ENCODE measurements at regions not wholly inside any gene's neighbourhood (a gene's known extent, or its start where the extent isn't known, plus 50 kb on each side); places are given as distances from the start of the nearest gene placed in this dataset.

DNA sequence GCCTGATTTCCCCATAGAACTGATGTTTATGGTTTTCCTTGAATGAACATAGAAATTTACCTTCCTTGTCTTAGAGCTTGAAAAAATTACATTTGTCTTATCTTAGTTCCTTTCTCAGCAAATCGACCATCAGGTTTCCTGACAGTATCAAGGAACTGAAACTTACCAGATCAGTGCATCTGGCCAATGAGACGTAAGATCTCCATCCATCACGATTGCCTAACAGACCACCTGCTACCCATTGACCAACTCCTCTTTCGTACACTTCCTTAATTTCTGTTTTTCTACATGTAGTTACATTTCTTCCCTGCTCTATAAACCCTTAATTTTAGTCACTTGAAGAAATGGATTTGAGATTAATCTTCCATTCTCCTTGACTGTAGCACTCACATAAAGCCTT lies 57.4 kb upstream of the TMPRSS15 start:
- in situ Hi-C loops (cut with HindIII; ENCODE audit: low pct_ligation_motif_present, low sequenced_read_pairs): no loop called here
- no peaks in the 10 kb centered on the region for H3K27me3 ChIP-seq (replicated peaks)
- DNase-seq: no peak
- H3K36me3 ChIP-seq (replicated peaks): no peaks in the 10 kb centered on the region
- H3K4me3 ChIP-seq (ENCODE audit: low read depth, low read length): no peak overlapping the region
- TF ChIP-seq, protein P1, sequence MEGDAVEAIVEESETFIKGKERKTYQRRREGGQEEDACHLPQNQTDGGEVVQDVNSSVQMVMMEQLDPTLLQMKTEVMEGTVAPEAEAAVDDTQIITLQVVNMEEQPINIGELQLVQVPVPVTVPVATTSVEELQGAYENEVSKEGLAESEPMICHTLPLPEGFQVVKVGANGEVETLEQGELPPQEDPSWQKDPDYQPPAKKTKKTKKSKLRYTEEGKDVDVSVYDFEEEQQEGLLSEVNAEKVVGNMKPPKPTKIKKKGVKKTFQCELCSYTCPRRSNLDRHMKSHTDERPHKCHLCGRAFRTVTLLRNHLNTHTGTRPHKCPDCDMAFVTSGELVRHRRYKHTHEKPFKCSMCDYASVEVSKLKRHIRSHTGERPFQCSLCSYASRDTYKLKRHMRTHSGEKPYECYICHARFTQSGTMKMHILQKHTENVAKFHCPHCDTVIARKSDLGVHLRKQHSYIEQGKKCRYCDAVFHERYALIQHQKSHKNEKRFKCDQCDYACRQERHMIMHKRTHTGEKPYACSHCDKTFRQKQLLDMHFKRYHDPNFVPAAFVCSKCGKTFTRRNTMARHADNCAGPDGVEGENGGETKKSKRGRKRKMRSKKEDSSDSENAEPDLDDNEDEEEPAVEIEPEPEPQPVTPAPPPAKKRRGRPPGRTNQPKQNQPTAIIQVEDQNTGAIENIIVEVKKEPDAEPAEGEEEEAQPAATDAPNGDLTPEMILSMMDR (IDR thresholded peaks at IDR 0.05; ENCODE audit: low read depth, low read length, missing control alignments): no peak
- no peak overlapping the region for H3K27ac ChIP-seq

GRCh38 chr21:18461743-18462142 lies 58.2 kb upstream of the TMPRSS15 start:
- TF ChIP-seq, protein P1 (IDR thresholded peaks at IDR 0.05; ENCODE audit: low read depth, low read length, missing control alignments): no peak
- Histone ChIP-seq H3K36me3 (replicated peaks) (no peaks in the 10 kb centered on the region), H3K27ac (no peak overlapping the region), H3K27me3 (replicated peaks) (no peaks in the 10 kb centered on the region), H3K4me3 (ENCODE audit: low read depth, low read length) (no peak overlapping the region)
- no peak for DNase-seq
- in situ Hi-C loops (cut with HindIII; ENCODE audit: low pct_ligation_motif_present, low sequenced_read_pairs): no loop called here

- Histone ChIP-seq H3K27me3 (replicated peaks) (no peaks in the 10 kb centered on the region), H3K4me3 (ENCODE audit: low read depth, low read length) (no peak overlapping the region), H3K36me3 (replicated peaks) (no peaks in the 10 kb centered on the region), H3K27ac (no peak overlapping the region)
- in situ Hi-C loops (cut with HindIII; ENCODE audit: low pct_ligation_motif_present, low sequenced_read_pairs): no loop called here
- TF ChIP-seq, protein P1 (IDR thresholded peaks at IDR 0.05; ENCODE audit: low read depth, low read length, missing control alignments): no peak
- DNase-seq: no peak
Observed at GRCh38 chr21:18467715-18468114, 64.1 kb upstream of the TMPRSS15 start.

DNA sequence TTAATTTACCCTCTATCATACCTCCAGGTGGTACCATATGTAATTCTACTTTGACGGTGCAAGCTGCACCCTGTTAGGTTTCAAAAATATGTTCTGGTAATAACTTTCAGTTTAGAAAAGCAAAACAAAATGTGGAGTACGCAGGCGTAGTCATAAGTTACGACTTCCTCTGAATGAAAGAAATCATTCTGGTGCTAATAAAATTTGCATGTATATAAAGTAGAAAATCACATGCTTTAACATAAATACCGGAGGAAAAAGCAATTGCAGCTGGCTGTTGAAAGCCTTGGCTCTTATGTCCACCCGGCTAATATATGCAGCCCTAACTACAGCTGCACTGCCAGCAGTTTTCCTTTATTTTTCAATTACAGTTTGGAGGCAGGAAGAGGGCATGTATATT lies 65.2 kb upstream of the TMPRSS15 start:
- TF ChIP-seq, protein P1 (IDR thresholded peaks at IDR 0.05; ENCODE audit: low read depth, low read length, missing control alignments): no peak
- in situ Hi-C loops (cut with HindIII; ENCODE audit: low pct_ligation_motif_present, low sequenced_read_pairs): no loop called here
- H3K4me3 ChIP-seq (ENCODE audit: low read depth, low read length): no peak overlapping the region
- no peaks in the 10 kb centered on the region for H3K36me3 ChIP-seq (replicated peaks)
- no peaks in the 10 kb centered on the region for H3K27me3 ChIP-seq (replicated peaks)
- H3K27ac ChIP-seq: no peak overlapping the region
- DNase-seq: no peak

- TF ChIP-seq, protein P1 (IDR thresholded peaks at IDR 0.05; ENCODE audit: low read depth, low read length, missing control alignments): no peak
- H3K27ac ChIP-seq: no peak overlapping the region
- in situ Hi-C loops (cut with HindIII; ENCODE audit: low pct_ligation_motif_present, low sequenced_read_pairs): no loop called here
- H3K36me3 ChIP-seq (replicated peaks): no peaks in the 10 kb centered on the region
- H3K4me3 ChIP-seq (ENCODE audit: low read depth, low read length): no peak overlapping the region
- no peak for DNase-seq
- H3K27me3 ChIP-seq (replicated peaks): no peaks in the 10 kb centered on the region
Observed at GRCh38 chr21:18476639-18477038, 73.1 kb upstream of the TMPRSS15 start.

GRCh38 chr21:18477043-18477442 lies 73.5 kb upstream of the TMPRSS15 start:
- Histone ChIP-seq H3K27ac (no peak overlapping the region), H3K36me3 (replicated peaks) (no peaks in the 10 kb centered on the region), H3K27me3 (replicated peaks) (no peaks in the 10 kb centered on the region), H3K4me3 (ENCODE audit: low read depth, low read length) (no peak overlapping the region)
- in situ Hi-C loops (cut with HindIII; ENCODE audit: low pct_ligation_motif_present, low sequenced_read_pairs): no loop called here
- no peak for DNase-seq
- TF ChIP-seq, protein P1 (IDR thresholded peaks at IDR 0.05; ENCODE audit: low read depth, low read length, missing control alignments): no peak
